ENCODE measurements at regions not wholly inside any gene's neighbourhood (a gene's known extent, or its start where the extent isn't known, plus 50 kb on each side); places are given as distances from the start of the nearest gene placed in this dataset.

DNA sequence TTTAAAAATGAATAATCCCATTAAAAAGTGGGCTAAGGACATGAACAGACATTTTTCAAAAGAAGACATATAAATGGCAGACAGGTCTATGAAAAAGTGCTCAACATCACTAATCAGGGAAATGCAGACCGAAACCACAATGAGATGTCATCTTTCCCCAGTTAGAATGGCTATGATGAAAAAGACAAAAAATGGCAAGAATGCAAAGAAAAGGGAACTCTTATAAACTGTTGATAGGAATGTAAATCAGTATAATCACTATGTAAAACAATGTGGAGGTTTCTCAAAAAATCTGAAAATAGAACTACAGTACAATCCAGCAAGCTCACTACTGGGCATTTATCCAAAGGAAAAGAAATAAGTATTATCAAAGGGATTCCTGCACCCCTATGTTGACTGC lies 169.2 kb downstream of the METTL4 start:
- intact Hi-C loops (cut with micrococcal nuclease), result no loop called here

- intact Hi-C loops (cut with micrococcal nuclease), result no loop called here
These were observed 164.8 kb downstream of the METTL4 start for GRCh38 chr18:2406544-2406943.

GRCh38 chr18:2407961-2408360 lies 163.3 kb downstream of the METTL4 start:
- intact Hi-C loops (cut with micrococcal nuclease), result no loop called here

DNA sequence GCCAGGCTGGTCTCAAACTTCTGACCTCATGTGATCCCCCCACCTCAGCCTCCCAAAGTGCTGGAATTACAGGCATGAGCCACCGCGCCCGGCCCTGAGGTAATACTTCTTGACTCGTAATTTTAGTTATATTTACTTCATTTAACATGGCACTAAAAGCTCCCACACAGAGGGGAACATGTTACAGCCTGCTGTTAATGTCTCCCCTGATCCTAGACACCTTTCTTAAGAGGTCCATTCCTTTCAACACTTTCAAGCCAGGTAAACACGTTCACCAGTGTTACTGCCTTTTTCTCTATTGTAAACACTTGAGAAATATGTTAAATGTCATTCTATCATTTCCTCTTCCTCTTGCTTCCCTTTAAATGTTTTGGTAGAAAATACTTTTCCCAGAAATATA lies 161.4 kb downstream of the METTL4 start:
- intact Hi-C loops (cut with micrococcal nuclease), result no loop called here

- intact Hi-C loops (cut with micrococcal nuclease), result no loop called here
These were observed 160.6 kb downstream of the METTL4 start for GRCh38 chr18:2410688-2411087.

GRCh38 chr18:2411381-2411960 lies 159.8 kb downstream of the METTL4 start:
- intact Hi-C loops (cut with micrococcal nuclease), result no loop called here

DNA sequence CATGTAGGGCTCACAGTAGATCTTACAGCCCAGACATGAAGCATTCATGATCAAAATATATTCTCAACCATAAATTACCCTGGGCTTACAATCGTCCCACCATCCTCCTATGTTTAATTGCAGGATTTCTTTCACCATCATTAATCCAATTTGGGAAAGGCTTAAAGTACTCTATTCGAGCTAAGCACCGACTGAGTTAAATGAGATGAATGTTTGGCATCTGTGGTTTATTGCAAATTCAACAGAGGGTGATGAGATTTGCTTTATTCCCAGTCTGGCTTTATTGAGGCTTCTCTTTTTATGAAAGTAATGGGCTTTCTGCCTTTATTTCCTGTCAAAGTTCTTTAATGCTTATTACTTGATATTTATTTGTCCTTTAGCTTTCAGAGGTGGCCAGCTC lies 159.0 kb downstream of the METTL4 start:
- intact Hi-C loops (cut with micrococcal nuclease), result no loop called here

GRCh38 chr18:2412996-2413751 lies 158.1 kb downstream of the METTL4 start:
- intact Hi-C loops (cut with micrococcal nuclease), result no loop called here

DNA sequence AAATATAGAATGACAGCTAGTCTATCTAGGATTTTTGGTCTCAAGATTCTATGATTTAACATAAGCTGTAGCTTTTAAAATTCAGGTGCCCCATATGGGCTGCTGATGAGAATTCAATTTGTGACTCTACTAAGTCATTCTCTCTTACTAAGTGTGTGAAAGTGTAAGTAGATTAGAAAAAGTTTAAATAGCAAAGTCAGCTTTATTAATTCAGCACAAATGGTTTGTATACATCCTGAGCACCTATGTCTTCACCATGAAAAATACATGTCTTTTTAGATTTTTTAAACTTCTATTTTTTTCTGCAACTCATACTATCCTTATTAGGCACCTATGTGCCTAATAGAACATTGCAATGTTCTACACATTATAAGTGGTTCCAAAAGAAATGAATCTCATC lies 157.1 kb downstream of the METTL4 start:
- intact Hi-C loops (cut with micrococcal nuclease), result no loop called here

- intact Hi-C loops (cut with micrococcal nuclease), result no loop called here
These were observed 155.6 kb downstream of the METTL4 start for GRCh38 chr18:2415656-2416055.

GRCh38 chr18:2417861-2418610 lies 153.3 kb downstream of the METTL4 start:
- intact Hi-C loops (cut with micrococcal nuclease), result no loop called here

- intact Hi-C loops (cut with micrococcal nuclease), result no loop called here
These were observed 150.9 kb downstream of the METTL4 start for GRCh38 chr18:2420367-2420766.

GRCh38 chr18:2423761-2424160 lies 147.5 kb downstream of the METTL4 start:
- intact Hi-C loops (cut with micrococcal nuclease), result no loop called here

- intact Hi-C loops (cut with micrococcal nuclease), result no loop called here
These were observed 146.9 kb downstream of the METTL4 start for GRCh38 chr18:2424420-2424819.

DNA sequence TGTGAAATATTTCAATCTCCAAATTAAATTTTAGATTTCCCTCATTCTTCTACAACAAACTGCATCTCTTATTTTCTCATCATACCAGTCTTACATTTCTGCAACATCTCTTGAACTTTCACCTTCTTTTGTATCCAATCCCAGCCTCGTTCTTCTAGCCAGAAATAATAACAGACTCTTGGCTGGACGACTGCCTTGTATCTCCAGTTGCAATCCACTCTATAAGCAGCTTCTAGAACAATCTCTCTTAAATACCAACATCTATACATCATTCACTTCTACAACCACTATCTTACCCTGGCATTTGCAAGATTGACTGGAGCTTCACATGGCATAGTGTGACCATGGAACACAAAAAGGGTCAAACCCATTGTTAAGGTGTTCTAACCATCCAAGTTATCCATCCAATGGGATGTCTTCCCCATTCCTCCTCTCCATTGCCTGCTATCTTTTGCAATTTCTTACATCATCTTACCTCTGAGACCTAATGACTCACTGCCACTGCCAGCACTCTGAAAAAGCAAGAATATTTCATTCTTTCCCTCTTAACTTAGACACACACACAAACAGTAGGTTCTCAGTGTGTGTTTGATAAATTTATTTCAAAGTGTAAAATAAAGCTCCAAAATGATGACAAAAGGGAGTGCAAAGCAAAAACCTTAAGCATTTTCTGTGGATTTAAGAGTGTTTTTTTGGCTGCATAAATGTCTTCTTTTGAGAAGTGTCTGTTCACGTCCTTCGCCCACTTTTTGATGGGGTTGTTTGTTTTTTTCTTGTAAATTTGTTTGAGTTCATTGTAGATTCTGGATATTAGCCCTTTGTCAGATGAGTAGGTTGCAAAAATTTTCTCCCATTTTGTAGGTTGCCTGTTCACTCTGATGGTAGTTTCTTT lies 145.6 kb downstream of the METTL4 start:
- intact Hi-C loops (cut with micrococcal nuclease), result no loop called here

GRCh38 chr18:2430191-2430590 lies 141.1 kb downstream of the METTL4 start:
- intact Hi-C loops (cut with micrococcal nuclease), result no loop called here

GRCh38 chr18:2431806-2432205 lies 139.5 kb downstream of the METTL4 start:
- intact Hi-C loops (cut with micrococcal nuclease), result no loop called here

- intact Hi-C loops (cut with micrococcal nuclease), result no loop called here
These were observed 137.9 kb downstream of the METTL4 start for GRCh38 chr18:2433366-2433765.

- intact Hi-C loops (cut with micrococcal nuclease), result no loop called here
These were observed 129.8 kb downstream of the METTL4 start for GRCh38 chr18:2441544-2441943.

- intact Hi-C loops (cut with micrococcal nuclease), result no loop called here
These were observed 129.3 kb downstream of the METTL4 start for GRCh38 chr18:2442006-2442405.

GRCh38 chr18:2442726-2443275 lies 128.5 kb downstream of the METTL4 start:
- intact Hi-C loops (cut with micrococcal nuclease), result no loop called here

All from T-helper 1 cell treated with Interleukin-12 subunit alpha and Interleukin-12 subunit beta and Interleukin-4 antibody, amounts not matched to agents 30 ng/mL and 1 ng/mL, for 36 hours (primary cell).